Dedifferentiated amniotic fluid mesenchymal stem cell (primary cell): ENCODE measurements at regions not wholly inside any gene's neighbourhood (a gene's known extent, or its start where the extent isn't known, plus 50 kb on each side); places are given as distances from the start of the nearest gene placed in this dataset.
"Not testable (repeated sequence)": the region's sequence is repeated elsewhere in the genome, so short reads cannot be mapped to it uniquely, and the experiment has no call there.

Experiments used
- DNase-seq: peaks from one replicate; pipeline ENCODE4 v3.0.0-alpha.2; 2016; ENCODE audit errors: extremely low spot score

- DNase-seq: no peak
Measured at GRCh38 chr22:22346401-22347107, 102.0 kb downstream of the VPREB1 start.

- no peak for DNase-seq
Measured at GRCh38 chr22:22348127-22348814, 103.7 kb downstream of the VPREB1 start.

- no peak for DNase-seq
Measured at GRCh38 chr22:22348815-22349454, 104.3 kb downstream of the VPREB1 start.

- DNase-seq: no peak
Measured at GRCh38 chr22:22349455-22349836, 104.9 kb downstream of the VPREB1 start.

- DNase-seq: no peak
Measured at GRCh38 chr22:22351366-22351765, 106.8 kb downstream of the VPREB1 start.

GRCh38 chr22:22352371-22352999, 107.9 kb downstream of the VPREB1 start:
- no peak for DNase-seq

GRCh38 chr22:22355096-22355834, 110.7 kb downstream of the VPREB1 start:
- DNase-seq: no peak

GRCh38 chr22:22357024-22357883, 112.7 kb downstream of the VPREB1 start:
- no peak for DNase-seq

- no peak for DNase-seq
Measured at GRCh38 chr22:22358152-22358551, 113.6 kb downstream of the VPREB1 start.

- DNase-seq: no peak
Measured at GRCh38 chr22:22358686-22359085, 114.1 kb downstream of the VPREB1 start.

GRCh38 chr22:22359465-22359864, 114.9 kb downstream of the VPREB1 start:
- DNase-seq: no peak

GRCh38 chr22:22360014-22360413, 115.4 kb downstream of the VPREB1 start:
- no peak for DNase-seq

GRCh38 chr22:22362311-22362710, 117.7 kb downstream of the VPREB1 start:
- no peak for DNase-seq

GRCh38 chr22:22362936-22363335, 118.3 kb downstream of the VPREB1 start:
- DNase-seq: no peak

GRCh38 chr22:22364207-22364606, 119.6 kb downstream of the VPREB1 start:
- DNase-seq: no peak

- DNase-seq: no peak
Measured at GRCh38 chr22:22366537-22366936, 122.0 kb downstream of the VPREB1 start.

GRCh38 chr22:22368516-22368915, 123.9 kb downstream of the VPREB1 start:
- no peak for DNase-seq

- DNase-seq: not testable (repeated sequence)
Measured at GRCh38 chr22:22369219-22369963, 124.8 kb downstream of the VPREB1 start.

- no peak for DNase-seq
Measured at GRCh38 chr22:22369964-22370270, 125.3 kb downstream of the VPREB1 start.

GRCh38 chr22:22371031-22371541, 126.5 kb downstream of the VPREB1 start:
- no peak for DNase-seq
